Hepatocyte (in vitro differentiated cells): ENCODE measurements at regions not wholly inside any gene's neighbourhood (a gene's known extent, or its start where the extent isn't known, plus 50 kb on each side); places are given as distances from the start of the nearest gene placed in this dataset.

ENCODE experiments used
- DNase-seq: peaks from one replicate; pipeline ENCODE4 v3.0.0-alpha.2; 2016; ENCODE audit warnings: low spot score
- H2AFZ ChIP-seq: fragments of 200-600 bp; sonication (generic); 2 replicates; pipeline ENCODE4 v1.6.0; 2016; ENCODE audit warnings: antibody characterized with exemption, mild to moderate bottlenecking
- H3K27ac ChIP-seq: fragments of 200-600 bp; sonication (generic); 2 replicates; pipeline ENCODE4 v1.5.1; 2016; ENCODE audit warnings: mild to moderate bottlenecking
- H3K27me3 ChIP-seq: fragments of 200-600 bp; sonication (generic); 2 replicates; pipeline ENCODE4 v1.6.1; 2016
- H3K36me3 ChIP-seq: fragments of 200-600 bp; sonication (generic); replicated peaks from 2 replicates; pipeline ENCODE4 v1.5.1; 2016; ENCODE audit warnings: low read depth; ENCODE audit not compliant: insufficient read depth
- H3K4me1 ChIP-seq: fragments of 200-600 bp; sonication (generic); 2 replicates; pipeline ENCODE4 v1.5.1; 2016; ENCODE audit warnings: mild to moderate bottlenecking, moderate library complexity; ENCODE audit not compliant: insufficient read depth
- H3K4me2 ChIP-seq: fragments of 200-600 bp; sonication (generic); 2 replicates; pipeline ENCODE4 v1.6.0; 2016
- H3K4me3 ChIP-seq: fragments of 200-600 bp; sonication (generic); 2 replicates; pipeline ENCODE4 v1.5.1; 2016; ENCODE audit warnings: mild to moderate bottlenecking
- H3K79me2 ChIP-seq: fragments of 200-600 bp; sonication (generic); 2 replicates; pipeline ENCODE4 v1.6.0; 2017; ENCODE audit warnings: mild to moderate bottlenecking
- H3K9me2 ChIP-seq: fragments of 200-600 bp; sonication (generic); replicated peaks from 2 replicates; pipeline ENCODE4 v1.6.0; 2017; ENCODE audit warnings: mild to moderate bottlenecking; ENCODE audit not compliant: insufficient read depth
- H3K9me3 ChIP-seq: fragments of 200-600 bp; sonication (generic); 2 replicates; pipeline ENCODE4 v1.5.1; 2016; ENCODE audit warnings: low read depth, mild to moderate bottlenecking
- H4K20me1 ChIP-seq: fragments of 200-600 bp; sonication (generic); 2 replicates; pipeline ENCODE4 v1.6.0; 2016; ENCODE audit warnings: mild to moderate bottlenecking; ENCODE audit not compliant: insufficient read depth, poor library complexity, severe bottlenecking
- CTCF ChIP-seq: fragments of 200-600 bp; sonication (generic); IDR thresholded peaks from 2 replicates; pipeline ENCODE4 v1.5.1; 2016; ENCODE audit warnings: antibody characterized with exemption, mild to moderate bottlenecking; ENCODE audit not compliant: poor library complexity
- EZH2 ChIP-seq: fragments of 200-600 bp; sonication (generic); IDR thresholded peaks from 2 replicates; pipeline ENCODE4 v1.6.1; 2016; ENCODE audit warnings: antibody characterized with exemption, mild to moderate bottlenecking, borderline replicate concordance
- EZH2phosphoT487 ChIP-seq: fragments of 200-600 bp; sonication (generic); IDR thresholded peaks from one replicate; pipeline ENCODE4 v1.6.1; 2018; ENCODE audit warnings: antibody characterized with exemption, mild to moderate bottlenecking, low read depth, moderate library complexity; ENCODE audit not compliant: unreplicated experiment, severe bottlenecking
- WGBS: methylation state at CpG from one replicate; pipeline ENCODE4 v1.1.6; 2016; ENCODE audit warnings: low lambda C conversion rate; ENCODE audit errors: missing lambda C conversion rate; 5-methylcytosine and 5-hydroxymethylcytosine counted together

DNA sequence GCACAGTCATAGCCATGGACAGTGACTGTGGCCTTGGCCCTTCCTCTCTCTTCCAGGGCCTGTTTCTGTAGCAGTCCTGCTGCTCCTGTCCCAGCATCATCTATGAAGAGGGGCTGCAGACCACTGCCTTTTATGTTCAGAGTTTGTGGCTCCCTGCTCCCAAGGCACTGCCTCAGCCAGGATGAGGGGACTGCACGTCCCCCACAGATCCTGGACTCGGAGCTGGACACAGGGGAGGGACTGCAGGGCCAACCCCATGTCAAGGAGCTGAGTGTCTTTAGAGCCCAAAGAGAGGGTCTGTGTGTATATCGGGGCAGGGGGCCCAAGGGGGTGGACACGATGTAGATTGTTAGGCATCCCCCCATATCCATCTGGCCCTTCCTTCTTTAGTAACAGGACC lies 60.6 kb upstream of the DIO3 start:
- Histone ChIP-seq H4K20me1 (no peaks in the 10 kb centered on the region), H3K27ac (no peak overlapping the region), H3K9me3 (no peaks in the 10 kb centered on the region), H3K36me3 (no peaks in the 10 kb centered on the region), H3K4me2 (no peak overlapping the region), H2AFZ (no peak overlapping the region), H3K27me3 (no peaks in the 10 kb centered on the region), H3K79me2 (no peaks in the 10 kb centered on the region), H3K4me3 (no peak overlapping the region), H3K9me2 (no peaks in the 10 kb centered on the region), H3K4me1 (peaks cover 13% of the 10 kb centered on the region)
- TF ChIP-seq EZH2phosphoT487 (no peak), CTCF (no peak), EZH2 (no peak)
- no peak for DNase-seq
- WGBS, result 95% methylated on average over 4 of the region's 4 CpGs

DNA sequence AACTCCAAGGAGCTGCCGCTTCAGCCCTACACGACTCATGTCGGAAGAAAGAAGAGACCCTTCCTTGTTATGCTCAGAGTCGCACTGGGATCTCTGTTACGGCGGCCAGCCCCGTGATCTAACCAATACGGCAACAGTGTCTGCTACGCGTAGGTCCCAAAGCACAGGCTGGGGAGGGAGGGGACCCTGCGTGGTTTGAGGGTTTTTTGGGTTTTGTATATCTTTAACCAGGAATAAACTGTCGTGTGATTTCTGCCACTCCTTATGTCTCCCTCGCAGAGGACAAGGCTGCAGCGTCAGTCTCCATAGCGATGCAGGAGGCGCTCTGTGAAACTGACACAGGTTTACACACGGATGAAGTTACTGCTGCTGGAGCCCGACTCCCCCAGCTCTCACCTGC lies 60.0 kb upstream of the DIO3 start:
- Histone ChIP-seq H3K79me2 (no peaks in the 10 kb centered on the region), H3K9me3 (no peaks in the 10 kb centered on the region), H2AFZ (no peak overlapping the region), H3K27ac (no peak overlapping the region), H3K27me3 (no peaks in the 10 kb centered on the region), H4K20me1 (no peaks in the 10 kb centered on the region), H3K4me1 (peaks cover 9% of the 10 kb centered on the region), H3K9me2 (no peaks in the 10 kb centered on the region), H3K36me3 (no peaks in the 10 kb centered on the region), H3K4me2 (no peak overlapping the region), H3K4me3 (no peak overlapping the region)
- TF ChIP-seq EZH2 (no peak), CTCF (no peak), EZH2phosphoT487 (no peak)
- 64% methylated on average over 18 of the region's 18 CpGs for WGBS
- no peak for DNase-seq

DNA sequence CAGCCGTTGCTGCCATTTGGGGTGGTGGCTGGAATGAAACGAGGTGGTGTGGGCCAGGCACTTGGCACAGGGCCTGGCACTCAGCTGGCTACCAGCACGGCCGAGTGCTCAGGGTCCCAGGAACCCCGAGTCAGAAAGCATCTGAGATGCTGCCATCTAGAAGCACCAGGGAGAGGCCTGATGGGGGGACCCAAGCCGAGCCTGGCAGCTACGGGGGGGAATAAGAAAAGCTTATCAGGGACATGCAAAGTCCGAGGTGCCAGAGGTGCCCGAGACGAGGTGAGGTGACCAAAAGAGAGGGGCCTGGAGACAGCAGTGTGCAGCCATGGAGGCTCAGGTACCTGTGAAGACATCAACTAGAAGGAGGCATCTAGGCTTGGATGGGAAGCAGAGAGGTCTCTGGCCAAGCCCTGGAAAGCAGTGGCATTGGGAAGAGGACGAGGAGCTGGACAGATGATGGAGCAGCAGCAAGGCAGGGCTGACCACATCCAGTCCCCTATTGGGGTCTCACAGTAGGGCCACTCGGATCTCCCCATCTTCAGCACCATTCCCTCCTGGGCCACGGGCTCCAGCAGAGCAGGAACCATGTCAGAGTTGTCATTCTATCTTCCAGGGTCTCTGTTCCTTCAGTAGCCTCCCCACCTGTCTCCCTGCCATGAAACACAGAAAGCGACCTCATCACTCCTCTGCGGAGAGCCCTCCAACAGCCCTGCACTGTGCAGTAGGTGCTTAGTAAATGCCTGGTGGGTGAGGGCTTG lies 59.3 kb upstream of the DIO3 start:
- no peak for TF ChIP-seq EZH2phosphoT487
- TF ChIP-seq EZH2, result no peak
- no peak for TF ChIP-seq CTCF
- H3K9me2 ChIP-seq, result no peaks in the 10 kb centered on the region
- no peaks in the 10 kb centered on the region for H3K9me3 ChIP-seq
- no peak for DNase-seq
- peaks cover 7% of the 10 kb centered on the region for H3K4me1 ChIP-seq
- WGBS, result 77% methylated on average over 15 of the region's 15 CpGs
- no peaks in the 10 kb centered on the region for H3K79me2 ChIP-seq
- no peaks in the 10 kb centered on the region for H4K20me1 ChIP-seq
- no peak overlapping the region for H3K27ac ChIP-seq
- H3K4me3 ChIP-seq, result no peak overlapping the region
- no peaks in the 10 kb centered on the region for H3K36me3 ChIP-seq
- no peaks in the 10 kb centered on the region for H3K27me3 ChIP-seq
- no peak overlapping the region for H2AFZ ChIP-seq
- H3K4me2 ChIP-seq, result no peak overlapping the region
